MCF 10A (cell line): ENCODE measurements at regions not wholly inside any gene's neighbourhood (a gene's known extent, or its start where the extent isn't known, plus 50 kb on each side); places are given as distances from the start of the nearest gene placed in this dataset.

Source experiments
- BruUV-seq: library from RNA; stranded (reverse); fragments of 400-500 nt; replicated peaks from 2 replicates; lab custom pipeline; 2021; lab: Mats Ljungman, UMichigan
- CTCF ChIA-PET: fragments of 300-600 bp; sonication (Branson Sonifier 250); formaldehyde crosslinking; extraction: SDS; loops from one replicate; lab custom pipeline; 2021; ENCODE audit warnings: antibody characterized with exemption, inconsistent platforms; lab: Yijun Ruan, JAX
- POLR2A ChIA-PET: fragments of 300-600, 350-650 bp; sonication (Branson Sonifier 250); formaldehyde crosslinking; extraction: SDS; loops from one replicate; lab custom pipeline; 2020; ENCODE audit warnings: antibody characterized with exemption, inconsistent platforms; lab: Yijun Ruan, JAX
- DNase-seq: peaks from one replicate; pipeline ENCODE4 v3.0.0-alpha.2; 2018; ENCODE audit not compliant: unreplicated experiment
- H3K27ac Mint-ChIP-seq: one replicate; pipeline ENCODE4 v1.8.0; 2022; ENCODE audit warnings: mild to moderate bottlenecking, low read depth, mixed read lengths; ENCODE audit not compliant: unreplicated experiment
- H3K27me3 Mint-ChIP-seq: one replicate; pipeline ENCODE4 v1.8.0; 2022; ENCODE audit warnings: mixed read lengths; ENCODE audit not compliant: insufficient read depth, unreplicated experiment
- H3K36me3 Mint-ChIP-seq: one replicate; pipeline ENCODE4 v1.8.0; 2022; ENCODE audit warnings: mild to moderate bottlenecking, moderate library complexity, mixed read lengths; ENCODE audit not compliant: insufficient read depth, unreplicated experiment
- H3K4me1 Mint-ChIP-seq: one replicate; pipeline ENCODE4 v1.8.0; 2022; ENCODE audit warnings: mixed read lengths; ENCODE audit not compliant: insufficient read depth, unreplicated experiment
- H3K4me3 Mint-ChIP-seq: one replicate; pipeline ENCODE4 v1.8.0; 2022; ENCODE audit warnings: mild to moderate bottlenecking, moderate library complexity, mixed read lengths; ENCODE audit not compliant: unreplicated experiment
- H3K9me3 Mint-ChIP-seq: one replicate; pipeline ENCODE4 v1.8.0; 2022; ENCODE audit warnings: mixed read lengths; ENCODE audit not compliant: unreplicated experiment
- CTCF ChIP-seq: fragments of 200-600 bp; IDR thresholded peaks from one replicate; pipeline ENCODE4 v1.8.0; 2022; ENCODE audit warnings: antibody characterized with exemption, mild to moderate bottlenecking; ENCODE audit not compliant: unreplicated experiment
- intact Hi-C: fragments of 100-400 bp; cut with micrococcal nuclease; formaldehyde crosslinking; loops from 2 replicates; pipeline ENCODE4 v1.14.1; 2022

- Mint-ChIP-seq H3K36me3 (no peaks in the 10 kb centered on the region), H3K27ac (no peak overlapping the region), H3K27me3 (no peaks in the 10 kb centered on the region), H3K4me1 (no peaks in the 10 kb centered on the region), H3K4me3 (no peak overlapping the region), H3K9me3 (peaks cover 7% of the 10 kb centered on the region)
- POLR2A ChIA-PET, result interaction anchor here (0.6 kb wide), 1 partner anchor 49 kb away, joined by 5 read pairs; no protein-coding TSS in a partner anchor
- CTCF ChIA-PET, result interaction anchor here (0.6 kb wide), 1 partner anchor 15 kb away, joined by 4 read pairs; no protein-coding TSS in a partner anchor
- intact Hi-C loops, result no loop called here
- TF ChIP-seq CTCF, result no peak
- peak; percentile 1 for DNase-seq
- BruUV-seq, result no TSS peak
Observed at GRCh38 chr13:37995092-37995491, 125.5 kb upstream of the TRPC4 start.

- no peak for DNase-seq
- CTCF ChIA-PET, result interaction anchor here (0.6 kb wide), 2 partner anchors 29 to 31 kb away, joined by 3 to 4 read pairs; no protein-coding TSS in a partner anchor
- intact Hi-C loops, result no loop called here
- POLR2A ChIA-PET, result no interaction called here
- no TSS peak for BruUV-seq
- Mint-ChIP-seq H3K4me3 (no peak overlapping the region), H3K36me3 (no peaks in the 10 kb centered on the region), H3K9me3 (peaks cover 7% of the 10 kb centered on the region), H3K4me1 (no peaks in the 10 kb centered on the region), H3K27ac (no peak overlapping the region), H3K27me3 (no peaks in the 10 kb centered on the region)
- TF ChIP-seq CTCF, result no peak
Observed at GRCh38 chr13:37986811-37987210, 117.2 kb upstream of the TRPC4 start.

GRCh38 chr13:37985281-37985680, 115.7 kb upstream of the TRPC4 start:
- Mint-ChIP-seq H3K27ac (no peak overlapping the region), H3K9me3 (no peaks in the 10 kb centered on the region), H3K27me3 (no peaks in the 10 kb centered on the region), H3K4me3 (no peak overlapping the region), H3K4me1 (no peaks in the 10 kb centered on the region), H3K36me3 (no peaks in the 10 kb centered on the region)
- no peak for TF ChIP-seq CTCF
- ChIA-PET CTCF (interaction anchor here (0.6 to 0.7 kb wide), 2 partner anchors 329 to 575 kb away, joined by 4 read pairs; no protein-coding TSS in a partner anchor), POLR2A (no interaction called here)
- intact Hi-C loops, result no loop called here
- no peak for DNase-seq
- no TSS peak for BruUV-seq

- intact Hi-C loops, result no loop called here
- H3K27ac Mint-ChIP-seq, result no peak overlapping the region
- POLR2A ChIA-PET, result no interaction called here
- BruUV-seq, result no TSS peak
- no peaks in the 10 kb centered on the region for H3K27me3 Mint-ChIP-seq
- DNase-seq, result peak; percentile 3
- no peaks in the 10 kb centered on the region for H3K4me1 Mint-ChIP-seq
- no peaks in the 10 kb centered on the region for H3K36me3 Mint-ChIP-seq
- TF ChIP-seq CTCF, result no peak
- CTCF ChIA-PET, result no interaction called here
- H3K9me3 Mint-ChIP-seq, result no peaks in the 10 kb centered on the region
- H3K4me3 Mint-ChIP-seq, result no peak overlapping the region
Observed at GRCh38 chr13:37984357-37984756, 114.8 kb upstream of the TRPC4 start.
